HUES6 (cell line): ENCODE measurements at regions not wholly inside any gene's neighbourhood (a gene's known extent, or its start where the extent isn't known, plus 50 kb on each side); places are given as distances from the start of the nearest gene placed in this dataset.

Experiments
- H3K27ac ChIP-seq: 2 replicates; pipeline ENCODE4 v1.7.0; 2013; ENCODE audit warnings: low read depth, mild to moderate bottlenecking, low read length, inconsistent platforms
- H3K27me3 ChIP-seq: 2 replicates; pipeline ENCODE4 v1.6.1; 2013; ENCODE audit warnings: low read length; ENCODE audit not compliant: control insufficient read depth, insufficient read depth
- H3K36me3 ChIP-seq: 2 replicates; pipeline ENCODE4 v1.6.1; 2013; ENCODE audit warnings: low read length; ENCODE audit not compliant: control insufficient read depth, insufficient read depth
- H3K4me1 ChIP-seq: 2 replicates; pipeline ENCODE4 v1.6.1; 2013; ENCODE audit warnings: low read length; ENCODE audit not compliant: control insufficient read depth, insufficient read depth
- H3K4me3 ChIP-seq: 2 replicates; pipeline ENCODE4 v1.5.1; 2013; ENCODE audit warnings: low read depth, low read length
- H3K9ac ChIP-seq: one replicate; pipeline ENCODE4 v1.6.1; 2013; ENCODE audit warnings: mild to moderate bottlenecking, low read length
- H3K9me3 ChIP-seq: 2 replicates; pipeline ENCODE4 v1.6.1; 2013; ENCODE audit warnings: low read depth, low read length; ENCODE audit not compliant: control insufficient read depth, insufficient read depth

DNA sequence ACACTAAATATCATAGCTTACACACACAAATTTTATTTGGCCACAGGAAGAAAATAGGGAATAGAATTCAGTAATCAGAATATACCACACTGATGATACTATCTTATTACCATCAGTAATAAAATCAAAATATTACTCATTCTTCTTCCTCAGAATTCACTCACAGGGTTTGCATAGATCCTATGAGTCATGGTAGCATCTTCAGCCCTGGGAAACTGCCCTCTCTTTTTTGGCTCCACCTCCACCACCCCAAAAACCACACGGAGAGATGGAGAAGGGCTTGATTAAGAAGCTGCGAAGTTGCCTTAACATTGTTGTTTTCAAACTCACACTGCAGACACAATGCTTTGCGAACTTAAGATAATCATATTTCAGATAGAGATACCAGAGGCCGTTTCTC lies 154.1 kb upstream of the AHR start:
- Histone ChIP-seq H3K4me1 (no peaks in the 10 kb centered on the region), H3K36me3 (no peaks in the 10 kb centered on the region), H3K9me3 (no peaks in the 10 kb centered on the region), H3K27ac (no peak overlapping the region), H3K27me3 (no peaks in the 10 kb centered on the region), H3K4me3 (no peak overlapping the region), H3K9ac (no peak overlapping the region)

DNA sequence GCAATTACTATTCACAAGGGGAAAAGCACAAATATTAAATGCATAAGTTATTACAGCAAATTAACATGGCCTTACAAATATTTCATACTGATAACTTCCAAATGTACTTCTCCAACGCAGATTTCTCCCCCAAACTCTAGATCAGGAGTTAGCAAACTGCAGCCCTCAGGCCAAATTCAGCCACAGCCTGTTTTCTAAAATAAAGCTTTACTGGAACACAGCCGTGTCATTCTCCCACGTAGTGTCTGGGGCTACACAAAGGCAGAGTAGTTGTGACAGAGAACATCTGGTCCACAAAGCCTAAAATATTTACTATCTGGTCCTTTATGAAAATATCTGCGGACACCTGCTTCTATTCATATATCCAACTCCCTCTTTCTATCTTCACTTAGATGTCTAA lies 151.8 kb upstream of the AHR start:
- no peak overlapping the region for H3K27ac ChIP-seq
- no peak overlapping the region for H3K9ac ChIP-seq
- H3K4me3 ChIP-seq = no peak overlapping the region
- no peaks in the 10 kb centered on the region for H3K36me3 ChIP-seq
- no peaks in the 10 kb centered on the region for H3K27me3 ChIP-seq
- H3K4me1 ChIP-seq = no peaks in the 10 kb centered on the region
- no peaks in the 10 kb centered on the region for H3K9me3 ChIP-seq

DNA sequence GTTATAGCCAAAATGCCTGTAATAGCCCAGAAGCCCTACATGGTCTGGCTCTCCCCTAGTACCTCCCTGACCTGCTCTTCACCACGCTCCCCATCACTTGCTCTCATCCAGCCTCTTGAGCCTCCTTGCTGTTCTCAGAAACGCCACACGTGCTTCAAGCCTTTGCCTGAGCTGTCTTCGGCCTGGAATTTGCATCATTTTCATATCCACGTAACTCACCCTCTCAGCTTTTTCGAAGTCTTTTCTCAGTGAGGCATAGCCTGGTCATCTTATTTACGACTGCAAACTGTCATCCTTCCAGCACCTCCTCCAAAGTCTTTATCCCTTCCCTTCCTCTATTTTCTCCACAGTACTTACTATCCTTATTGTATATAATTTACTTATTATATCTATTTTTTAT lies 151.0 kb upstream of the AHR start:
- no peaks in the 10 kb centered on the region for H3K9me3 ChIP-seq
- no peaks in the 10 kb centered on the region for H3K27me3 ChIP-seq
- H3K9ac ChIP-seq = no peak overlapping the region
- no peak overlapping the region for H3K27ac ChIP-seq
- H3K4me3 ChIP-seq = no peak overlapping the region
- no peaks in the 10 kb centered on the region for H3K36me3 ChIP-seq
- H3K4me1 ChIP-seq = no peaks in the 10 kb centered on the region

DNA sequence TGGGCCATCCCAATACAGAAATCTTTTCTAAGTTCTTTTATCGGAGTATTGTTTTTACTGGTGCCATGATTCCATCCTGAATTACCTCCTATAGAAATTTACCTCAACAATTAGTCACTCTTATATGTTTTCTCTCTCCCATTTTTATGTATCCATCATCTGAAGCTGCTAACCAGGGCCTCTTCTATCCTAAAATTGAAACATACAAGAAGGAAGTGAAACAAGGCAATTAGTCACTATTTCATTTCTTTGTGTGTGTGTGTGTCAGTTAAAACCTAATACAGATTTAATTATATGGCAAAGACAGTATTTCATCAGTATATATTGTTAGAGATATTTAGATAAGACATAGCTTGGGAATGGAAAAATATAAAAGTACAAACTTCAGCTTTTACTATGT lies 148.4 kb upstream of the AHR start:
- Histone ChIP-seq H3K4me1 (no peaks in the 10 kb centered on the region), H3K4me3 (no peak overlapping the region), H3K9me3 (no peaks in the 10 kb centered on the region), H3K27ac (no peak overlapping the region), H3K27me3 (no peaks in the 10 kb centered on the region), H3K36me3 (no peaks in the 10 kb centered on the region), H3K9ac (no peak overlapping the region)

DNA sequence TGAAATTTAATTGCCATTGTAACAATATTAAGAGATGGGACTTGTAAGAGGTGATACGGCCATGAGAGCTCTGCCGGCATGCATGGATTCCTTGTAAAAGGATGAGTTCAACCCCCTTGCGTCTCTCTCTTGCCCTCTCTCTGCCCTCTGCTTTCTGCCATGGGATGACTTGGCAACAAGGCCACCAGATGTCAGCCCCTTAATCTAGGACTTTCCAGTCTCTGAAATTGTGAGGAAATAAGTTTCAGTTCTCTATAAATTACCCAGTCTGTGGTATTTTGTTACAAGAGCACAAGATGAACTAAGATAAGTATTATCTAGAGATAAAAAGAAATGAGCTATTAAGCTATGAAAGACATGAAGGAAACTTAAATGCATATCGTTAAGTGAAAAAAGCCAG lies 145.7 kb upstream of the AHR start:
- Histone ChIP-seq H3K9me3 (no peaks in the 10 kb centered on the region), H3K4me3 (no peak overlapping the region), H3K36me3 (no peaks in the 10 kb centered on the region), H3K9ac (no peak overlapping the region), H3K27ac (no peak overlapping the region), H3K27me3 (no peaks in the 10 kb centered on the region), H3K4me1 (no peaks in the 10 kb centered on the region)

DNA sequence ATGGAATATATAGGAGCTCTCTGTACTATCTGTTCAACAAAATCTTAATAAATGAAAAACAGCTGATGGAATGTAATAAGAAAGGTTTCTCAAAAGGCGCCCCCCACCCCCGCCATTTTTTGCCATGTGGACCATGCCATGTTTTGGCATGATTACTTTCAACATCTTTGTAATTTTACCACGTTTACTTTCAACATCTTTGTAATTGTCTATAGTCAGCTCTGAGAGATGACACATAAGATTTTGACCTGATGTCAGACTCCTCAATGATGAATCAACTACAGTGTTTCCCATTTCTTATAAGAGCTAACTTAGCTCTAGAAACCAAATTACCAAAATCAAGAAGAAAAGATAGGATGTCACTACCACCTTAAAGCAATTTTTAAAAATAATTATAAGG lies 144.9 kb upstream of the AHR start:
- Histone ChIP-seq H3K4me1 (no peaks in the 10 kb centered on the region), H3K9me3 (no peaks in the 10 kb centered on the region), H3K4me3 (no peak overlapping the region), H3K27me3 (no peaks in the 10 kb centered on the region), H3K27ac (no peak overlapping the region), H3K36me3 (no peaks in the 10 kb centered on the region), H3K9ac (no peak overlapping the region)

DNA sequence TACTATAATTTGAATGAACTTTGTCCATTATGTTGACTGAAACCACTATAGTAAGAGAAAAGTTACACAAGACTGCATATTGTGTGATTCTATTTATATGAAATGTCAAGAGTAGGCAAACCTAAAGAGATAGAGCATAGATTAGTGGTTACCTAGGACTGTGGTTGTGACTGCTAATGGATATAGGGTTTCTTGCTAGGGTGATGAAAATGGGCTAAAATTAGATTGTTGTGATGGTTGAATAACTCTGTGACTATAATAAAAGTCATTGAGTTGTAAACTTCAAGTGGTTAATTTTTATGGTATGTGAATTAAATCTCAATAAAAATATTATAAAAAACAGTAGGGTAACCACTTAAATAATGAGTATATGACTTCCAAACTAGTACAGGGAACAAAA lies 142.9 kb upstream of the AHR start:
- Histone ChIP-seq H3K27me3 (no peaks in the 10 kb centered on the region), H3K9ac (no peak overlapping the region), H3K36me3 (no peaks in the 10 kb centered on the region), H3K9me3 (no peaks in the 10 kb centered on the region), H3K27ac (no peak overlapping the region), H3K4me3 (no peak overlapping the region), H3K4me1 (no peaks in the 10 kb centered on the region)

DNA sequence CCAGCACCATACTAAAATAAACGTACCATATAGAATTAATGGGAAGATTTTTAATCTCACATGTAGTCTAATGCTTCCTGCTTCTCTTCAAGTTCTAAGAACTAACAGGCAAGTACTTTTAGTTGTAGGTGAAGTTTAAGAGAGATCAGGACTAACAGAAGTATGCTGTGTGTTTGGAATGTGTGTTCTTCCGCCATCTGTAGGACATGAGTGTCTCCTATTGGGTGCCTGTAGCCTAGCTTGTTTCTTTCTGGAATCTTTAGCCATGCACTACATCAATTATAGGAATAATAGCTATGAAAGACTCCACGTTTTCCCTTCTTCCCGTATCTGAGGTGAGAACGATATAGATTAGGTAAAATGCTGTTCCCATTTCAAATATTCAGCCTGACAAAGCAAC lies 140.2 kb upstream of the AHR start:
- H3K4me1 ChIP-seq = no peaks in the 10 kb centered on the region

DNA sequence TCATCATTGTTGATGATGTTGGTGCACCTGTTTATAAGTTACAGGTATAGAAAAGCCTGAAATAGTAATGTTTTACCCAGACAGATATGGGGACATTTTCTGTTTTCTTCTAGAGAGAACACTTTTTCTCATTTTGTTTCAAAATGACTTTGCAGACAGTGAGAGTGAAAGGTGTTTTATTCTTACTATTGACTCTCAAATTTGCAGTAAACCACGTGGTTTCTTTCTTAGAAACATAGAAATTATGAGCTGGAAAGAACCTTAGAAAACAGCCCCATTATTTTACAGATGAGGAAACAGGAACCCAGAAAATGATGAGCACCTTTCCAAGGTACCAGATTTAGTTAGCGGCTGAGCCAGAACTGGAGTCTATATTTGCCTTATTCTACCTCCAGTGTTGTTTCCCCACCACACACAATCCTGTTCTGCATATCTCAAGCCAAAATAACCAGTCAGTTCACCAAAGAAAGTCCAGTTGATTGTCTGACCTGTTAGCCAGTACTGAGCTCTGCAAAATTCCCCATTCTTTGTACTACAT lies 138.9 kb upstream of the AHR start:
- Histone ChIP-seq H3K9ac (no peak overlapping the region), H3K4me1 (no peaks in the 10 kb centered on the region), H3K9me3 (no peaks in the 10 kb centered on the region), H3K4me3 (no peak overlapping the region), H3K36me3 (no peaks in the 10 kb centered on the region), H3K27me3 (no peaks in the 10 kb centered on the region), H3K27ac (no peak overlapping the region)

More for the DNA sequence above, 140.2 kb upstream of the AHR start:
- Histone ChIP-seq H3K9me3 (no peaks in the 10 kb centered on the region), H3K9ac (no peak overlapping the region), H3K4me3 (no peak overlapping the region), H3K27ac (no peak overlapping the region), H3K36me3 (no peaks in the 10 kb centered on the region), H3K27me3 (no peaks in the 10 kb centered on the region)

DNA sequence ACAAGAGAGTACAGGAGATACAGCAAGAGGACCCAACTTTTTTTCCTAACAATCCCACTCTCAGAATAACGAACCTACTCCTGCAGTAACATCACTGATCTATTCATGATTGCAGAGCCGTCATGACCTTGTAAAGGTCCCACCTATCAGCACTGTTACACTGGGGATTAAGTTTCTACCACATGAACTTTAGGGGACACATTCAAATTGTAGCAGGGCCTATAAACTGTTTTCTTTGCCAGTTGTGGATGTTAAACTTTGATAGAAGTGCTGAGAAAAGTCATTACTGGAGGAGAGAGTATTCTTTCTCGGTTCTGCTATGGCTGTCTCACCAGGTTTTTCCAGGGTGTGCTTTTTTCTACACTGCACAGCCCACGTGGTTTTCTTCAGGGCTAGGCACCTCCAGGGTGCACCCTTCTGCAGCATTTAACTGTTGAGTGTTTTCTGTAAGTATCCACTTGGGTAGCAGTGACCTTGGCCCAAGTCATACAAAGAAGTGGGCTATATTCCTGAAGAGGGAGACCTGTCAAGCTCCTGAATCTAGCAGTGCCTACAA lies 131.6 kb upstream of the AHR start:
- H3K4me1 ChIP-seq = no peaks in the 10 kb centered on the region
- no peaks in the 10 kb centered on the region for H3K36me3 ChIP-seq
- H3K9me3 ChIP-seq = no peaks in the 10 kb centered on the region
- H3K27me3 ChIP-seq = no peaks in the 10 kb centered on the region
- no peak overlapping the region for H3K9ac ChIP-seq
- no peak overlapping the region for H3K27ac ChIP-seq
- H3K4me3 ChIP-seq = no peak overlapping the region

DNA sequence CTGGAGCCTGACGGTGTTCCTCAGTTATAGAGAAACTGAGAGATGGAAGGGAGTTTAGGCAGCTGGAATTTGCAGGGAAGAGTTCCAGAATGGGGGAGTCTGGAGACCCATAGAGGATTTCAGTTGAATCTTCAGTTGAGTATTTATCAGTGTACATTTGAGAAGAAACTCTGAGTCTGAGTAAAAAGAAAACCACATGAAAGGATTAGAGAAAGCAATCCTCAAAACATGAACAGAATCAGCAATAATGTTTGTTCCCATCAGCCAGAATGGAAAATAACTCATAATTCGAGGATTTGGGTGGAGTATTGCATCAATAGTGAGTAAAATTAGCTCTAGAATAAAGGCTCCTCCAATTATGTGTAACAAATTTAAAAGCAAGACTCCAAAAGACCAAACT lies 130.0 kb upstream of the AHR start:
- Histone ChIP-seq H3K4me3 (no peak overlapping the region), H3K9me3 (no peaks in the 10 kb centered on the region)

DNA sequence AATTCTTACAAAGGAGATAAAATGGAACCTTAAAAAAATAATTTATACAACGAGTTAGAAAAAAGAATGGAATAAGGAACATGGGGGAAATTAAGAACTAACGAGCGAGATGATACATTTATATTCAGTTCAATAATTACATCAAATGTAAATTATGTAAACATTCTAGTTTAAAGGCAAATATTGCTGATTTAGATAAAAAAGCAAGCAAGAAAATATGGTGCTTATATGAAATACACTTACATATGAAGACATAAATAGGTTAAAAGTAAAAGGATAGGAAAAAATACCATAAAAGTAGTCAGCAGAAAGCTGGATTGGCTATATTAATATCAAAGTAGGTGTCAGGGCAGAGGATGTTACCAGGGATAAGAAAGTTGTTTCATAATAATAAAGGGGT lies 127.0 kb upstream of the AHR start:
- Histone ChIP-seq H3K9me3 (no peaks in the 10 kb centered on the region), H3K27me3 (no peaks in the 10 kb centered on the region), H3K9ac (no peak overlapping the region), H3K36me3 (no peaks in the 10 kb centered on the region), H3K4me1 (no peaks in the 10 kb centered on the region), H3K4me3 (no peak overlapping the region), H3K27ac (no peak overlapping the region)

More for the DNA sequence above, 130.0 kb upstream of the AHR start:
- Histone ChIP-seq H3K9ac (no peak overlapping the region), H3K27ac (no peak overlapping the region), H3K27me3 (no peaks in the 10 kb centered on the region), H3K4me1 (no peaks in the 10 kb centered on the region), H3K36me3 (no peaks in the 10 kb centered on the region)
